Chondrocyte (in vitro differentiated cells): ENCODE measurements at regions not wholly inside any gene's neighbourhood (a gene's known extent, or its start where the extent isn't known, plus 50 kb on each side); places are given as distances from the start of the nearest gene placed in this dataset.

ENCODE experiments used
- DNase-seq: peaks from one replicate; pipeline ENCODE4 v3.0.0; 2021; ENCODE audit warnings: mixed read lengths, low spot score
- H3K27ac Mint-ChIP-seq: one replicate; pipeline ENCODE4 v1.8.0; 2021; ENCODE audit warnings: mild to moderate bottlenecking, moderate library complexity, mixed read lengths; ENCODE audit not compliant: unreplicated experiment
- H3K27me3 Mint-ChIP-seq: 2 replicates; pipeline ENCODE4 v1.8.0; 2021; ENCODE audit warnings: low read depth, mixed read lengths
- H3K36me3 Mint-ChIP-seq: 2 replicates; pipeline ENCODE4 v1.8.0; 2021; ENCODE audit warnings: low read depth, mixed read lengths
- H3K4me1 Mint-ChIP-seq: 2 replicates; pipeline ENCODE4 v1.8.0; 2021; ENCODE audit warnings: low read depth, mild to moderate bottlenecking, mixed read lengths
- H3K4me3 Mint-ChIP-seq: one replicate; pipeline ENCODE4 v1.8.0; 2021; ENCODE audit warnings: mild to moderate bottlenecking, moderate library complexity, mixed read lengths; ENCODE audit not compliant: unreplicated experiment
- H3K9me3 Mint-ChIP-seq: 2 replicates; pipeline ENCODE4 v1.8.0; 2021; ENCODE audit warnings: low read depth, mixed read lengths
- CTCF ChIP-seq: fragments of 200-600 bp; sonication (generic); IDR thresholded peaks from 2 replicates; pipeline ENCODE4 v1.5.0; 2021; ENCODE audit warnings: antibody characterized with exemption, mild to moderate bottlenecking, moderate library complexity

GRCh38 chr12:83666690-83667089 is 980.0 kb downstream of the TMTC2 start:
- DNase-seq: no peak
- H3K36me3 Mint-ChIP-seq: no peaks in the 10 kb centered on the region

DNA sequence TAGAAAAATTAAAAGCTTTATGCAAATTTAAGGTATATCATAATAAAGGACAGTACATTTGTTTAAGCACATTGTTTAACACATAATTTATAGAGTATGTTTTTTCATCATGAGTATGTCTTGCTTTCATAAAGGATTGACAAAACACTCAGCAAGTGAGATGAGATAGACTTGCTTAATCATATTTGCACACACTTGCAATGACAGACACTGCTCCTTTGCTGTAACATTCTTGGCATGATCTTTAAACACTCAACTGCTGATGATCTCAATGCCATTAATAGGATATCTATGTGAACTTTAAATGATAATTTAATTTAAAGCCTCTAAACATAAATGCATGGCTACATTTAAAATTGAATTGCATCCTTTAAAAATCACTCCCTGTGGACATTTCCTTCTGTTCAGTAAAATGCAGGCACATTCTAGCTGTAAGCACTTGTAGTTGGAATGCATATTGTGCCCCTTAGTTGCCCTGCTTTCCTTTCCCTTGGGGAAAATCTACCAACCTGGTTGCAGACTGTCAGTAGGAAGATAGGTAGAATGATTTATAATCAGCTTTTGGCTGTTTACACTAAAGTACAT is 979.0 kb downstream of the TMTC2 start:
- H3K4me3 Mint-ChIP-seq: no peak overlapping the region
- no peak for TF ChIP-seq CTCF

More at GRCh38 chr12:83666690-83667089, 980.0 kb downstream of the TMTC2 start:
- Mint-ChIP-seq H3K9me3 (peaks cover 9% of the 10 kb centered on the region), H3K4me1 (no peaks in the 10 kb centered on the region), H3K27me3 (no peaks in the 10 kb centered on the region), H3K4me3 (no peak overlapping the region), H3K27ac (no peak overlapping the region)
- TF ChIP-seq CTCF: no peak

DNA sequence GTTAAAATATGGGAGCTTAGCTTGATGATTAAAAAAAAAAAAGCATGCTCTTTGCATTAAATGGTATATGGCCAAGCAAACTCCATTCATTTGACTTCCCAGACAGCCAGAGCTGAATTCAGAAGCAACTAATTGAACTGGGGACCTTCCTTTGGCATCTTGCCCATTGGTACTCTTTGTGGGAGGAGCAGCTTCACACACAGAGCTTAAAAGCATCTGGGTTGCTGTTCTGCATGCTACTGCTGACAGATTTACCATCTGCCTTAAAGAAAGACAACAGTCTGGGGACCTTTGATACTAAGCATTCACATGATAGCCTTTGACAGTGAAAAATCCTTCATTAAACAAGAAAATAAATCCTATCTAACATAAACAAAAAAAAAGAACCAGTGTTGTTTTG is 977.9 kb downstream of the TMTC2 start:
- Mint-ChIP-seq H3K4me3 (no peak overlapping the region), H3K4me1 (no peaks in the 10 kb centered on the region), H3K36me3 (no peaks in the 10 kb centered on the region), H3K9me3 (peaks cover 3% of the 10 kb centered on the region), H3K27ac (no peak overlapping the region), H3K27me3 (no peaks in the 10 kb centered on the region)
- TF ChIP-seq CTCF: no peak
- no peak for DNase-seq

More for the DNA sequence above, 979.0 kb downstream of the TMTC2 start:
- H3K27ac Mint-ChIP-seq: no peak overlapping the region
- peaks cover 5% of the 10 kb centered on the region for H3K9me3 Mint-ChIP-seq
- no peaks in the 10 kb centered on the region for H3K27me3 Mint-ChIP-seq
- no peaks in the 10 kb centered on the region for H3K4me1 Mint-ChIP-seq
- no peaks in the 10 kb centered on the region for H3K36me3 Mint-ChIP-seq
- DNase-seq: no peak

DNA sequence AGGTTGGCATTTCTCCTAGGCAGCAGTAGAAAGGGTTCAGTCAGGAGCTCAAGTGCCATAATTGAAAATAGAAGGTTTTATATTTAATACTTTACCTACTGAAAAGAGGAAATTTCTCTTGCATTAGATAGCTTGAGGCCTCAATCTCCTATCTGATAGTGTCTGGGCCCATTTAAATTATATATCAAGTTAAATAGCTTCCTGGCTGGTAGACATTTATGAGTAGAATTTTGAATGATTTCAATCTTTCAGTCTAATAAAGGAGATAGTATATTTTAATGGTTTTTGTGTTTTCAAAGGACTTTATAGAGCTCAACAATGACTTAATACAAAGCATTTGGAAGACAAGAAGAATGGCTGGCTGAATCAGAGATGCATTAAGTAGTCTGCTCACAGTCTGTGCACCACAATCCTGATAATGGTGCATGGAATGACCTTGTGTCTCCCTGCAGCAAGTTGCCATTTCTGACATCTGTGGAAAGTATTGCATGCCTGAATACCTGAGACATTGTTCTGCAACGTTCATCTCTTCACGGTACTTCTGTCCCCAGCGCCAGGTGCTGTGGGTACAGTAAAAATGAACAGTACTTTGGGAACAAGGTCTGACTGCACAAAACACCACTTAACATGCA is 974.1 kb downstream of the TMTC2 start:
- no peaks in the 10 kb centered on the region for H3K36me3 Mint-ChIP-seq

GRCh38 chr12:83659321-83659720 is 972.6 kb downstream of the TMTC2 start:
- Mint-ChIP-seq H3K27ac (no peak overlapping the region), H3K36me3 (no peaks in the 10 kb centered on the region), H3K4me1 (no peaks in the 10 kb centered on the region), H3K9me3 (no peaks in the 10 kb centered on the region), H3K27me3 (no peaks in the 10 kb centered on the region), H3K4me3 (no peak overlapping the region)
- TF ChIP-seq CTCF: no peak
- no peak for DNase-seq

More for the DNA sequence above, 974.1 kb downstream of the TMTC2 start:
- H3K27ac Mint-ChIP-seq: no peak overlapping the region
- no peaks in the 10 kb centered on the region for H3K4me1 Mint-ChIP-seq
- no peaks in the 10 kb centered on the region for H3K27me3 Mint-ChIP-seq
- no peak for TF ChIP-seq CTCF
- no peaks in the 10 kb centered on the region for H3K9me3 Mint-ChIP-seq
- H3K4me3 Mint-ChIP-seq: no peak overlapping the region
- DNase-seq: no peak
